ENCODE measurements at regions not wholly inside any gene's neighbourhood (a gene's known extent, or its start where the extent isn't known, plus 50 kb on each side); places are given as distances from the start of the nearest gene placed in this dataset.

DNA sequence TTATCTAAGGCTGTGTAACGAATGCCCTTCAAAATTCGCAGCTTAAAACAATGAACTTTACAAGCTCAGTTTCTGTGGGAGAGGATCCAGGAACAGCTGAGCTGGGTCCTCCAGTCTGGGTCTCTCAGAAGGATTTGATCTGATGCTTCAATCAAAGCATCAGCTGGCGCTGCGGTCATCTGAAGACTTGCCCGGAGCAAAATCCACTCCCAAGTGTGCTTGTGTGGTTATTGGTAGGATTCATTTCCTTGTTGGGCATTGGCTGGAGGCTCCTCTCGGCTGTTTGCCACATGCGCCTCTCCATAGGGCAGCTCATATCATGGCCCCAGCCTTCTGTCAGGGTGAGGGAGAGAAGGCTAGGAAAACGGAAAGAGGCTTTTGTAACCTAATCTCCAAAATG is 269.3 kb upstream of the CHD6 start:
- TF ChIP-seq POLR2A (IDR thresholded peaks at IDR 0.05; ENCODE audit: low read depth, low read length), result no peak
- DNase-seq (ENCODE audit: insufficient read length, low spot score) (no peak), FAIRE-seq (no peak)

- TF ChIP-seq POLR2A (IDR thresholded peaks at IDR 0.05; ENCODE audit: low read depth, low read length), result no peak
- DNase-seq (ENCODE audit: insufficient read length, low spot score), result no peak
- FAIRE-seq, result no peak
Observed at GRCh38 chr20:41881466-41882046, 263.4 kb upstream of the CHD6 start.

DNA sequence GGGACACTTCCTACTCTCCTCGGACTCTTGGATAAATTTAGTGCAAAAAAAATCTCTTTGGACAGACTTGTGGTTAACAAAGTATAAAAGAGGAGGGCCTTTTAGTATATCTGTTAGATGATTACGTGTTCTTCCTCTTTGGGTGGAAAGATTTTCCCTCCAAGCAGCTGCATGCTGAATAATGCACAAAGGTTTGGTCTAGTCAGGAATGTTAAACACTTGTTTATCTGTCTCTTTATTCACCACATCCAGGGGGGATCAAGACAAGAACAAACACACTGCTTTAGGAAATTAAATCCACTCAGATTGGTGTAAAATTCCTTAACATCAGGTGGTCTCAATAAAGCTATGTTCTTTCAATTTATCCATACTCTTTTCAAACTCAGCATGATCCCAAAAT is 260.9 kb upstream of the CHD6 start:
- TF ChIP-seq POLR2A (IDR thresholded peaks at IDR 0.05; ENCODE audit: low read depth, low read length), result no peak
- FAIRE-seq, result no peak
- no peak for DNase-seq (ENCODE audit: insufficient read length, low spot score)

GRCh38 chr20:41877911-41878310 is 259.7 kb upstream of the CHD6 start:
- no peak for FAIRE-seq
- no peak for DNase-seq (ENCODE audit: insufficient read length, low spot score)

DNA sequence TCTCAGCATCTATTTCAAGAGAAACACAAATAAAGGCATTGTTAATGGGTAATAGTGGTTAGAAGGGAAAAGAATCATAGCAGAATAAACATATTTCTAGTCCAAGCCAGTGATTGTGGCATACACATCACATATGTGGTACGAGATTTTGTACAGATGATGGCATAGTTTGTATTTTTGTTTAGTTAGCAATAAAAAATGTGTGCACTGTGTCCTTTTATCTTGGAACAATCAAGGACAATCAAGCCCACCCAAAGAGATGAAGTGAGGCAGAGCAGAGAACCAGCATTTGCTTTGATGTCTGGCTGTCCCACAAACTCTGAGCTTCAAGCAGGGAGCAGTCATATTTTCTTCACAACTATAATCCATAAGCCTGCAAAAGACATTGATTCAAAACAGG is 256.5 kb upstream of the CHD6 start:
- DNase-seq (ENCODE audit: insufficient read length, low spot score) (no peak), FAIRE-seq (no peak)
- TF ChIP-seq POLR2A (IDR thresholded peaks at IDR 0.05; ENCODE audit: low read depth, low read length), result no peak

More at GRCh38 chr20:41877911-41878310, 259.7 kb upstream of the CHD6 start:
- no peak for TF ChIP-seq POLR2A (IDR thresholded peaks at IDR 0.05; ENCODE audit: low read depth, low read length)

DNA sequence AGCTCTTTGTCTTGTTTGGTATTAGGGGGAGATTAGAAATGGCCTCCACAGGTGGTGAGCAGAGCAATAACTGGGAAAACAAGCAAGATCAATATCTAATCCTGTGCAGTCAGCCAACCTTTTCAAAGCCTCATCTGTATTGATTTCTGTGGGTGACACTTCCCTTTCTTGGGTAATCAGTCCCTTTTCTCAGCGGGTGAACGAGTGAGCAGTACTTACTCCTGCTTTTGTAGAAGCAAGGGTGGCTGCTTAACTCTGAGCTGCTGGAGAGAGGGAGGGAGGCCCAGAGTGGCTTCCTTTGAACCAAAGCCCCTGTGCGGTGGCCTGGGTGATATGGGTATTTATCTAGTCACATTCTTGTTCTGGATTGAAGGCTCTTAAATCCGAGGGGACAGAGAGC is 254.8 kb upstream of the CHD6 start:
- FAIRE-seq, result no peak
- no peak for TF ChIP-seq POLR2A (IDR thresholded peaks at IDR 0.05; ENCODE audit: low read depth, low read length)
- DNase-seq (ENCODE audit: insufficient read length, low spot score), result no peak

DNA sequence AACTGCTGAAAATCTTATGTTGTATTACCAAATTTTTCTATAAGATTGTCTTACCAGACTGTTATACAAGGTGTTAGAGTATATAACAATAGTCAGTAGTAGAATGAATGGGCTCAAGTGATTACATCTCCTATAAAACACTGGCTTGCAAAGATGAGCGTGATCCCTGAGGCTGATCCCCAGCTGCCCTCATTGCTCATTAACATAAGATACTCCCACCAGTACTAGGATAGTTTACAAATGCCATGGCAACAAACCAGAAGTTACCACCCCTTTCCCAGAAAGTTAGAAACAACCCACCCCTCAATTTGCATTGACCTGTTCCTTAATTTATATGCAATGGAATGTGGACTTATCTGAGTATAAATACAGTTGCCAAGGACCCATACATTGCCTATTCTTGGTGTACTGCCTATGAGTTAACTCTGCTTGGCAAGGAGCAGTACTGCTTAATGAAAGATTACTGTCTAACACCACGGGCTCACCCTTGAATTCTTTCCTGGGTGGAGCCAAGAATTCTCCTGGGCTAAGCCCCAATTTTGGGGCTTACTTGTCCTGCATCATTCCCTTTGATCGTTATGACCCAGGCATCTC is 252.8 kb upstream of the CHD6 start:
- FAIRE-seq, result no peak
- no peak for TF ChIP-seq POLR2A (IDR thresholded peaks at IDR 0.05; ENCODE audit: low read depth, low read length)
- DNase-seq (ENCODE audit: insufficient read length, low spot score), result no peak

DNA sequence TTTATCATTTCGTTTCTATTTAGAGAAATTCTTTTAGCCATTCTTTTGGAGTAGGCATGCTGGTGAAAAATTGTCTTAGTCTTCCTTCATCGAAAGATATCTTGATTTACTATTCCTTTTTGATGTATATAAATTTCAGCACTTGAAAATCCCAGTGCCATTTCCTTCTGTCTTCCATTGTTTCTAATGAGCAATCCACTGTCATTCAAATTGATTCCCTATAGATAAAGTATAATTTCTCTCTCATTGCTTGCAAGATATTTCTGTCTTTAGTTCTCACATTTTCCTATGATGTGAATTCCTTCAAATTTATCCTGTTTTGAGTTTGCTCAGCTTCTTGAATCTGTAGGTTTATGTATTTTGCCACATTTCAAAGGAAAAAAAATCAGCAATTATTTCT is 251.1 kb upstream of the CHD6 start:
- no peak for TF ChIP-seq POLR2A (IDR thresholded peaks at IDR 0.05; ENCODE audit: low read depth, low read length)
- FAIRE-seq (no peak), DNase-seq (ENCODE audit: insufficient read length, low spot score) (no peak)

DNA sequence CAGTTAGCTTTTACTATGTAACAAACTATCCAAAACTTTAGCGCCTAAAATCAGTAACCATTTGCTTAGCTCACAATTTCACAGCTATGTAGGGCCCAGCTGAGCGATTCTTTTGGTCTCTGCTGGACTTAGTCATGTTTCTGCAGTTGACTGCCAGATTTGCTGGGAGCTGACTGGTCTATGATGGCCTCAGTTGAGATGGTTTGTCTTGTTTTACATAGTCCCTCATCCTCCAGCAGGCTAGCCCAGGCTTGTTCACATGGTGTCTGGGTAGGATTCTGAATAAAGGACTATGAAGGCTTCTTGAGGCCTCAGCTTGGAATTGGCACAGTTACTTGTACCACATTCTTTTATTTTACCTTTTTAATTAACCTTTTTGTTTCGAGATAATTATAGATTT is 247.8 kb upstream of the CHD6 start:
- no peak for TF ChIP-seq POLR2A (IDR thresholded peaks at IDR 0.05; ENCODE audit: low read depth, low read length)
- FAIRE-seq (no peak), DNase-seq (ENCODE audit: insufficient read length, low spot score) (no peak)

DNA sequence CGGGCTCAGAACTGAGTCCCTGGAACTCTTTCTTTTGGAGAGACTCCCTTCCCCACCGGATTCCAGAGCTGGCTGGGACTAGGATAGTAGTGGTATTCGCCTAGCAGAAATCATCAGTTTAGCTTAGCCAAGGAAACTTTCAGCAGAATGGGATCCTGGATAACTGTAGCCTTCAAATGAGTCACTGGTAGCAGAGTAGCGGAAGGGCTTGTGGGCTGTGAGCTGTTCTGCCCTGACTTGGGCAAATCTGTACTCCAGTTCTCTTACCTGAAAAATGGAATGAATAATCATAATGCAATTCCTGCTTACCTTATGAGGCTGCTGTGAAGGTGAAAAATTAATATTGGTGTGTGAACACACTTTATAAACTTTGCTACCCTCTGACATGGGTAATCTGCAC is 244.3 kb upstream of the CHD6 start:
- no peak for TF ChIP-seq POLR2A (IDR thresholded peaks at IDR 0.05; ENCODE audit: low read depth, low read length)
- DNase-seq (ENCODE audit: insufficient read length, low spot score) (no peak), FAIRE-seq (no peak)

DNA sequence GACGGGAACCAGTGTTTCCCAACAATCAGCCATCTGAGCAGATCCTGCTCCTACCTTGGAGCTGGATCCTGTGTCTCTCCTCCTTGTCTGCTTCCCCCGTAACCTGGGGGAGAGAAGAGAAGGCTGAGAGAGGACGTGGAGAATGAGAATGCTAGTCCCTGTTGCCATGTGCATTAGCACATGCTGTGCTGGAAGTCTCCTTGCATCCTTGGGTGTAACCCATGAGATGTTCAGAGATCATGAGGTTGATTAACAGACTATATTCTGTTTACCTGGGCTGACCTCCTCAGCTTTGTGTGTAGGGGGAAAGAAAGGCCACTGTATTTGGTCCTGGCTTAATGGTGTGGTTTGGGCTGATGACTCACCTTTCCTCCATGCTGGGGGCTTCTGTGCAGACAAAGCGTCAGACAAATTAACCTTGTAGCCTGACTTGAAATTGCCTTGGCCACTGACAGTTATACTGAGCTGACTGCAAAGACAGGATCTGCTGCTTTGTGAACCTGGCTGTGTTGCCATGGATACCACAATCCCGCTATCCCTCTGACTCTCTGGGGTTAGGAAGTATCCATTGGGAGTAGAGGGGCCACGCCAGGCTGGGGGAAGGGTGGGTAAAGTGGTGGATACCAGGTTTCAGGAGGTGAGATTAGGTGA is 243.7 kb upstream of the CHD6 start:
- FAIRE-seq, result no peak
- no peak for DNase-seq (ENCODE audit: insufficient read length, low spot score)
- TF ChIP-seq POLR2A (IDR thresholded peaks at IDR 0.05; ENCODE audit: low read depth, low read length), result no peak

GRCh38 chr20:41854765-41855164 is 236.6 kb upstream of the CHD6 start:
- FAIRE-seq (peak; percentile 30), DNase-seq (ENCODE audit: insufficient read length, low spot score) (peak; percentile 17)
- TF ChIP-seq POLR2A (IDR thresholded peaks at IDR 0.05; ENCODE audit: low read depth, low read length), result no peak

- no peak for DNase-seq (ENCODE audit: insufficient read length, low spot score)
- no peak for FAIRE-seq
- no peak for TF ChIP-seq POLR2A (IDR thresholded peaks at IDR 0.05; ENCODE audit: low read depth, low read length)
Observed at GRCh38 chr20:41853806-41854205, 235.6 kb upstream of the CHD6 start.

GRCh38 chr20:41848180-41848579 is 230.0 kb upstream of the CHD6 start:
- TF ChIP-seq POLR2A (IDR thresholded peaks at IDR 0.05; ENCODE audit: low read depth, low read length), result no peak

DNA sequence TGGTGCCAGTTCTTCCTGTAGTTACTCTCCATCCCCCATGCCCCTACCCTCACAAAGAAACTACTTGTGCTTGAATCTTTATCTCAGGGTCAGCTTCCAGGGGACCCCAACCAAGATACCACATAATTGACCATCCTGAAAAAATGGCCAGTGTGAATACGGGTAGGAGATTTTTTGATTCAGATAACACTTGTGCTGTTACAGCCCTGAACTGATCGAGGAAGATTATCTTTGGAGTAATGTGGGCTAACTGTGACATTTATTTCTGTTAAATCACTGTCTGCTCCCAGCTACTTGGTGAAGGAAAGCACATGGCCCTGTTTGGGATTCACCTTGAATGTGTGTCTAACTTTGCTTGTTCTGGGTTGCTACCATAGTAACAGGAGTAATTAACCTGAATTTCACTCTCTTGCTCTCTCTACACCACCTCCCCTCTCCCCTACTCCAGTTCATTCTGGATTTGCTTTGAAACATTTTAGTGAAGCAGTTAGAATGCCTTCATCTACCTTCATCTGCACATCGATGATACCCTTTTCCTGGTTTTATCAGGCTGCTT is 219.6 kb upstream of the CHD6 start:
- FAIRE-seq, result no peak
- TF ChIP-seq POLR2A (IDR thresholded peaks at IDR 0.05; ENCODE audit: low read depth, low read length), result no peak
- no peak for DNase-seq (ENCODE audit: insufficient read length, low spot score)

More at GRCh38 chr20:41848180-41848579, 230.0 kb upstream of the CHD6 start:
- DNase-seq (ENCODE audit: insufficient read length, low spot score) (no peak), FAIRE-seq (no peak)

Measured in H54 (cell line).